SK-MEL-5 (cell line): ENCODE measurements at regions not wholly inside any gene's neighbourhood (a gene's known extent, or its start where the extent isn't known, plus 50 kb on each side); places are given as distances from the start of the nearest gene placed in this dataset.
"Not testable (repeated sequence)": the region's sequence is repeated elsewhere in the genome, so short reads cannot be mapped to it uniquely, and the experiment has no call there.

ENCODE experiments used
- DNase-seq: peaks from one replicate; pipeline ENCODE4 v3.0.0-alpha.2; 2016; ENCODE audit warnings: low read depth, low spot score
- in situ Hi-C: cut with HindIII; loops from 2 replicates; pipeline ENCODE4 v1.10.0; 2016; ENCODE audit warnings: low sequenced_read_pairs, high pct_unique_total_duplicates, low pct_unique_long_range_greater_than_20kb

GRCh38 chr2:111461831-111462230, 341.1 kb downstream of the BCL2L11 start:
- in situ Hi-C loops, DNase-seq: not testable (repeated sequence)

DNA sequence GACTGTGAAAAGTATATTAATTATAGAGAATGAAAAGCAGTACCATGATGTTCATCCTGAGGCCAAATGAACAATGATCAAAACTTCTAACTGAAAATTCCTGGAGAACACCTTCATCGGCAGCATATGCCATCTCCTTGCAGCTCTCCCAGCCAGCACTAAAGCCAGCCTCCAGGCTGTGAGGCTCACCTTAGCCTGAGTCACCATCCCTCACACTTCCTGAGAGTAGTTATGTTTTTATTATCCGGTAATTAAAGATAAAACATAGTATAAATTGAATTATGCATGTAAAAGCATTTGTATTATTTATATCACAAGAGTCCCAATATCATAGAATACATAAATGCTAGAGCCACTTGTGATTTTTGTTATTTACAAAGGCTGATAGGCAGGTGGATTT, 341.9 kb downstream of the BCL2L11 start:
- DNase-seq, in situ Hi-C loops: not testable (repeated sequence)

DNA sequence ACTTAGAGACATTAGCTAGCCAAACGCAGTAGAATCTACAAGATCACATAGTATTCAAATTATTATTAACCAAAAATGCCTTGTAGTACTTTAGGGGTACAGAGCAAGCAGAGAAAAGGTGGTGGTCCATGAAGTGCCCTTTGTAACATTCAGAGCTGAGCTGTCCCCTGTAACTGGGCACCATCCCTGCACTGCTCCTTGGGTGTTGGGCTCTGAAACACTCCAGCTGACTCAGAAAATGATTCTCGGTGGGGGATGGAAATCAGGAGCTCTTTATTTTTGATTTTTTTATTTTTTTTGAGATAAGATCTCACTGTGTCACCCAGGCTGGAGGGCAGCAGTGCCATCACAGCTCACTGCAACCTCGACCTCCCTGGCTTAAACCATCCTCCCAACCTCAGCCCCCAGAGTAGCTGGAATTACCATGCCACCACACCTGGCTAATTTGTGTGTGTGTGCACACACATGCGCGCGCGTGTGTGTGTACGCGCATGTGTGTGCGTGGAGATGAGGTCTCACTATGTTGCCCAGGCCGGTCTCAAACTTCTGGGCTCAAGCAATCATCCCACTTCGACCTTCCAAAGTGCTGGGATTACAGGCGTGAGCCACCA, 342.6 kb downstream of the BCL2L11 start:
- DNase-seq, in situ Hi-C loops: not testable (repeated sequence)

DNA sequence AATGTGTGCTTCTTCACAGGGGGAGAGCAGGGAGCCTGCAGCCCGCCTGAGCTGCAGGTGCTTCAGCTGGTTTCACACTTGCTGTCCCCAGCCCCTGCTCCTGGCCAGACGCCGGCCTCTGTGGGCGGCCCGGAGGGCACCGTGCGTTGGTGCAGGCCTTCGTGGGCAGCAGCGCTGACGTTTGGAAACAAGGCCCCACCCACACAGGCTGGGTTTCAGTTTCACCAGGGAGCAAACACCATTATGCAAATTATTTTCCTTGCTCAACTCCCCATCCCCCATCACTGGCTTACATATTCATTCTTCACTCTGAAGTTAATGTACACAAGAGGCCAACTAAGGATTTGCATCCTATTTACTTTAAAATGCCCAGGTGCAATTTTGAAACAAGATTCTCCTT, 343.2 kb downstream of the BCL2L11 start:
- DNase-seq, in situ Hi-C loops: not testable (repeated sequence)

DNA sequence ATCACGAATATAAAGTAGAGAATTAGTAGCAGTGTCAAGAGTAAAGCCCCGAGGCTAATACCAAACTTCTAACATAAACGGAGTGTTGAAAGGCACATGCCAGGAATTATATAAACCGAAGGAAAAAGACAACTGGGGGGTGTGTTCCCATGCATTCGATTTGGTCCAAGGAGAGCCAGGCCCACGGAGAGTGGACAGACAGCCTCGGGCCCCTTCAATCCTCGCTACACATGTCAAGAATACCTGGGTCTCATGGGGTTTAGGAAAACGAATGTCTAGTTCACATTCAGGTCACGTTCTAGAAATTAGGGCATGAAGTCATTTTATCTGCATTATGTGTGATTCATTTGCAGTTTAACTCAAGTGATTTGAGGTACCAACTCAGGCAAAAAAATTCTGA, 343.7 kb downstream of the BCL2L11 start:
- DNase-seq, in situ Hi-C loops: not testable (repeated sequence)

DNA sequence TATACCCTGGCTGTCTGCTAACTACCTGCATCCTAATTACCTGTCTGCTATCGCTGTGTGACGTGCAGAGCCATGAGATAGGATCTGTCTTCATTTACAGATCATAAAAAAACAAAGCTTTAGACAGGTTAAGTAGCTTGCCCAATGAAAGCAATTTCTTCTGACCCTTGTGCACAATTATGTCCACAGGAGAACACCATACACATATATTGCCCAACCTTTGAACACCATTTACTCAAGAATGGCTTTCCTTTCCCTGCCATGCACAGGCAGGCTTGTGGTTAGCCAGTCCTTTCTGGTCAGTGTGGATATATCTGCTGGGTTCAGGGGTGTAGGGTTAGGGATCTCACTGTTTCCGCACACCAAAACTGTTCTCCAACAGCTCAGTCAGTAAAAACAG, 344.8 kb downstream of the BCL2L11 start:
- in situ Hi-C loops, DNase-seq: not testable (repeated sequence)

- in situ Hi-C loops, DNase-seq: not testable (repeated sequence)
Observed at GRCh38 chr2:111466744-111467143, 346.0 kb downstream of the BCL2L11 start.

DNA sequence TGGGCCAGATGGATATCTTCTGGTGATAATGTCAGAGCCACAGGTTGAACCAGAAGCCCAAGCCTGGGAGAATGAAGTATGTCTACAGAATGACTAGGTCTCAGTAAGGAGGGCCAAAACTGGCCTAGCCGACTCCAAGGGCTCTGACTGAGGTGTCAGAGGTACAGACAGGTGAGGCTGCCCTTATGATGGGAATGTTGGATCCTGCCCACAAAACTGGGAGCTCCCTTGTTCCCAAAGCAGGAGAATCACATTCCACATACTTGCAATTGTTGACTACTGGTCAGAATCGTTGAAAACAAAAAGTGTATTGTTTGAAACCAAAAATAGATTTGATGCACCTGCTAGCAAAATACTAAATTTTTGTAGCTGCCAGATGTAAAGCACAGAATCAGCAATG, 350.2 kb downstream of the BCL2L11 start:
- in situ Hi-C loops, DNase-seq: not testable (repeated sequence)

- in situ Hi-C loops: not testable (repeated sequence)
Observed at GRCh38 chr2:111471791-111472530, 351.2 kb downstream of the BCL2L11 start.

DNA sequence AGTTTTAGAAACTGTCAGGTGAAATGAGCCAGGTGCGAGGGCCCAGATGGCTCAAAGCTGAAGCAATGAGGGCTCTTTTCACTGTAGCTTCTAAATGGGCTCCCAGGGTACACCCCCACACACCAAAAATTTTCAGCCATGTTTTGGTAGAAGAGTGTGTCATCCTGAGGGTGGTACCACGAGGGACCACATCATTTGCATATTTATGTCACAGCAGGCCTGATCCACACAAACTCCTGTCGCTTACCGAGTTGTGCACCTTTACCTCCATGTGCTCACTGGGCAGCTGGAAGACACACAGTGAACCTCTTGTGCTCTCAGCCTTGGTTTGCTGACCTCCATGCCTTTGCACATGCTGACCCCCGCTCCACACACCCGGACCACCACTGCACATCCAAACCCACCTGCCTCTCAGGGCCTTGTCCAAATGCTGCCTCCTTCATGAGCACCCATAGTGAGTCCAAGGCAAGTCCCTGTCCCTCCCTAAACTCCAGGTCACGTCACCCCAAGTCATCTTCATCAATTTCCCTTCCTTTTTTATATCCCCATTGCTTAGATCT, 352.2 kb downstream of the BCL2L11 start:
- DNase-seq, in situ Hi-C loops: not testable (repeated sequence)

More at GRCh38 chr2:111471791-111472530, 351.2 kb downstream of the BCL2L11 start:
- not testable (repeated sequence) for DNase-seq

GRCh38 chr2:111473522-111473921, 352.8 kb downstream of the BCL2L11 start:
- DNase-seq, in situ Hi-C loops: not testable (repeated sequence)

DNA sequence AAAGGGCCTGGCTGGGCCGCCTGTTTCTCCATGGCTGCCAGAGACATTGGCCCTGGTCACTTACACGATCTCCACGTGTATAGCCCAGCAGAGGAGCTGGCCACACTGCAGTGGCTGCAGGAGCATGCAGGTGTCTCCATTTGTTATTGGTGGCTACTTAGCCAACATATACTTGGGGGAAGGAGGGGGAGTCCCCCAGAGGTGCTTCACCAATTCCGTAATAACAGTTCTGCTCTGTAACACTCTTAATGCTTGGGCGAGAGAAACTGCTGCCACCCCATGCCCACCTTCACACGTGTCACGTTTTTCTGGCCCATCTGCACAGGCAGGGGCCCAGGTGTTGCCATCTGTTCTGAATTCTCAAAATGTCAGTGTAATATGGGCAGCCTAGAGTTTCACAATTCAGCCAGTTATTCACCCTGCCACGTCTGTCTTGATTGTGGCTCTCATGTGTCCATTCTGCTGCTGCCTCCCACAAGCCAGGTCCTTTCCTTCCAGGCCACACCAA, 353.5 kb downstream of the BCL2L11 start:
- DNase-seq, in situ Hi-C loops: not testable (repeated sequence)

GRCh38 chr2:111478335-111478734, 357.6 kb downstream of the BCL2L11 start:
- DNase-seq, in situ Hi-C loops: not testable (repeated sequence)

GRCh38 chr2:111478871-111479318, 358.2 kb downstream of the BCL2L11 start:
- DNase-seq, in situ Hi-C loops: not testable (repeated sequence)

GRCh38 chr2:111480016-111480625, 359.4 kb downstream of the BCL2L11 start:
- in situ Hi-C loops, DNase-seq: not testable (repeated sequence)

DNA sequence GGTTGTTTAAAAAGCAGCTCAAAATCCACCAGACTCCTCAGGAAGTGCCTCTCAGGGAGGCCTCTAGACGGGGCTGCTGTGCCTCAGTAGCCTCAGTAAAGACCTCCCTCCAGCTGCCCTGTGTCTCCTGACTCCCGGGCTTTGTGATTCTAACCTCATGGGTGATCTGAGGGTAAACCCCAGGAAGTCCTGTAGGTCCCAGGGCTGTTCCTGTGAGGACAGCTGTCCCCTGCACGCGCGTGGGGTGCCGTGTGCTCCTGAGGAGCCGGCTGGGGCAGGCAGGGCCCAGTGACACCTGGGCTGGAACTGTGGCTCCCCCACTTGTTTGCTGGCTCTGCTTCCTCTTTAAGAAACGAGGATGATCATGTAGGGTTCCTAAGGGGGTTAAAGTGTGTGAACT, 359.9 kb downstream of the BCL2L11 start:
- in situ Hi-C loops, DNase-seq: not testable (repeated sequence)

- in situ Hi-C loops, DNase-seq: not testable (repeated sequence)
Observed at GRCh38 chr2:111481219-111481618, 360.5 kb downstream of the BCL2L11 start.
